ENCODE measurements at regions not wholly inside any gene's neighbourhood (a gene's known extent, or its start where the extent isn't known, plus 50 kb on each side); places are given as distances from the start of the nearest gene placed in this dataset.
A peak's percentile ranks its signal among the peaks of the same experiment; 100 is the strongest.

DNA sequence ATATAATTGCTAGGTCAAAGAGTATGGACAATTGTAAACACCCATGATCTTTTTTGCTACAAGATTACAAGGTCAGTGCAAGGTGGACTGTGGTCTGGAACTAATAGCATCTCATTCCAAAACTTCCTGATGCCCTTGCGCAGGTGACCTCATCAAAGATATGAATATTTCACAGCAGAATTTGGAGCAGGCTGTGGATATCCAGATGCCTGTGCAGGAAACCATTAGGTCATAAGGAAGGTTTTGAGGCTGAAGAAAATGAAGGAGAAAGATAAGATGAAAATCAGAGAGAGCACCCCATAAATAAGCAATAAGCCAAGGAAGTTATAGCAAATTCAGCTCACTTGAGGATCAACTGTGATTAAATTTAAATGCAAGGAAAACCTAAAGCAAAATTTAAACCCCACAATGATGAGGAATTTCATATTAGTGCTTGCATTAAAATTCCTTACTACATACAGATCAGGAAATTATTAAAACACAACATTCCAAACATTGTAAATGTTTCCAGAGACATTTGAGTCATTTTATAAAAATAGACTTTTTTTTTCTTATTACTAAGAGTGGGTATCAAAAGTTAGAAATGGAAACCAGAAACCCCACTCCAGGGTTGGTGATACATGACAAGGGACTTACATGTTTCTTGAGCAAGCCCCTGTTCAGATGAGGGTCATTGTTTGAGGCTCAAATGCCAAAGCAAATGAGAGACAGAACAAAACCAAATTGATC, 100.7 kb upstream of the FAM9C start:
- no peak for DNase-seq

DNA sequence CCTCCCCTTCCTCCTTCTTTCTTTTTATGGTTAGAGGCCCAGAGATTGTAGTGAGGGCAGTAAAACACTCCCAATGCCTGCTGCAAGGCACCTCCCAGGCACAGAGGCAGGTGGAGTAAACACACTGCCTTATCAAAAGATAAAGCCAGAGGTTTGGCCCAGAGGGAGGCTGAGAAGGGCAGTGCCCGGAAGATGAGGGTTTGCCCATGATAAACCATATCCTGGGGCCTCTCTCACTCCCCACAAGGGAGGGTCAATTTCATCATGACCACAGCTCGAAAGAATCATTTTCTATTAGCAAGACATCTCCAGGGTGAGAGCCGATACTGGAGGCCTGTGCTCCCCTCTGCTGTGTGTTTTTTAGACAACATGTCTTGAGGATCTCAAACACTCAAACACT, 98.5 kb upstream of the FAM9C start:
- DNase-seq, result no peak

DNA sequence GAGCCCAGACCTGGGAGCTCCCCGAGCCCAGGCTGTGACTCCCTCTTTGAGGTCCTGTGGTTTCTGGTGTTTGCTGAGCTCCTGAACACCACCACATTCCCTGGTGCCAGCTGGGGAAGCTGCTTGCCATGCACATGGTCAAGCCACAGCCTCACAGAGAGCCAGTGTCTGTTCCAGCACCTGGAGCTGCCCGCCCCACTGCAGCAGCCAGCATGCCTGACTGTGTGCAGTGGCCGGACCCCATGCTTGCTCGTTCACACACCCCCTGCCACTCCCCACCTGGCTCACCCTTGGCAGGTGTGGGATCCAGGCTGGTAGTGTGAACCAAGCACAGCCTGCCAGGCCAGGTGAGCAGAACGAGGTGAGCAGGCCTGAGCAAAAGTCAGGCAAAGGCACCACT, 95.6 kb upstream of the FAM9C start:
- no peak for DNase-seq

DNA sequence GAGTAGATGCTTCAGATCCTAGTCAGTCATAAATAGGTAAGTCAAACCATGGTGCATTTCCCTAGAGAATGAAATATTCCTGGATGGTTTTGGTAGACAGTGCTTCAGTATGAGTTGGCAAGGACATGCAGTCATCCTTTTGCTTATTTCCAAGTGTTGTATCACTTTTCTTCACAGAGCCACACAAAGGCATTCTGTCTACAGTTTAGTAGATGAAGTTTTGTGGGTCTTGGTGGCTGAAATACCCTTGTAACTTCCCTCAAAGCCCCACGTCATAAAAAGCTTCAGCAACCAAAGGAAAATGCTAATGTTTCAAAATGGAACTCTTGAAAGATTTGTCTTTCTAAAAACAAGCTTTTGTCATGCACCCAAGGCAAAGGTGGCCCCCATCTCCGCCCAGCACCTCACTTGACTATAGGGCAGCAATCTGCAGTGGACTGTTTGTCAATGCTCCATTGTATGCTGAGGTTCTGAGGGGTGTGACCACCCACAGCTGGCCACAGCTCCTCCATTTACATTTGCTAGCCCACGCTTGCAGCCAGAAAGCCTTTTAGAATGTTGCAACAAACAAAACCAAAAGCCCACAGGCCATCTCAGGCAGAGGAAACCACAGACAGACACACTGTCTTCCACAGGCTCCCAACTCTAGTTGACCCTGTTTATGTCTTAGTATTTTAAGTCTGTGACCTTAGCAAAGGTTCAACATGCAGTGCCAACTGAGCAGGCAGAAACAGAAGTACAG, 87.1 kb upstream of the FAM9C start:
- DNase-seq, result no peak

DNA sequence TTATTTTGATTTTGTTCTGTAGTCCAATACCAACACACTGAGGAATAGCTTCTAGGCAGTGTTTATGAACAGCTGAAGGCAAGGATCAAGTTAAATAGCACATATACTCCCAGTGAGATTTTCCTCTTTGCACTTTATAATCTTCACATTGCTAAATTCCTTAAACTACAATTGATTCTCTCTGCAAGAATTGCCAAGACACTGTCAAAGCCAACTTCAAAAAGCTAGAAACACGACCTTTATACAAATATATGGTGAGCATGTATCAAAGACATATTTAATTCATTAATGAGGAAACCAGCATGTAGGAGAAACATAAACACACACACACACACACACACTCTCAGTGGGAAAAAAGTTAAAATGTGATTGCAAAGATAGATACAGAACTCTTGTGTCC, 86.4 kb upstream of the FAM9C start:
- no peak for DNase-seq

DNA sequence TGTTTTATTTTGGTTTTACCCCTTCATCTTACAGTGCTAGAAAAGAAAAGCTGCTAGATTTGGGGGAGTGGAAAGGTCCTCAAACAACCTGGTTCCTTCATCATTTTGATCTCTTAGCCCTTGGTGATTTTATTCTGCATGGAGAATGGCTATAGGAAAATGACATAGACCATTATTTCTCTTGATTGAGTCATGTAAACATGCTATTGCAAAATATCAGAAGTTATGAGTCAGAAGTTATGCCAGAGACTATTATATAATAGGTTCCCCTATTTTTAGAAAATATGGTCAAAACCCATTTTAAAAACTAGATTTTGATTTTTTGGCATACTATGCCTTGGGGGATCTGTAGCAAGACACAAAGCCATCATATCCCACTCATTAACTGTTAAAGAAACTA, 83.7 kb upstream of the FAM9C start:
- no peak for DNase-seq

DNA sequence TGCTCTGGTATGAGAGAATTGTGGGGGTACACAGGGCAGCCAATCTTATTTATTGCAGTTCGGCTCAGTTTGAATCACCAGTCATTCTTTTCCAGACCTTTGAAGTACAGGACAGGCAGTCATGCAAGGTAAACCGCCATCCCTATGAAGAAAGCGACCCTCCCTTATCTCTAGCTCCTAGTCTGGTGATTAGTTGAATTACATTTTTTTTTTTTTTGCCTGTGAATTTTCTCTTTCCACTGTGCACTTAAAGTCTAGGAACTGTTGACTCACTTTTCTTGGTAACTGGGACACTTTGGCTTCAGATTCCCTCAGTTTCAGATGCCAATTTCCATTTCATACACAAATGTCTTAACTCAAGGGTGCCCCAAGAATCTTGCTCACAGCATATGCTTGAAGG, 82.4 kb upstream of the FAM9C start:
- no peak for DNase-seq

DNA sequence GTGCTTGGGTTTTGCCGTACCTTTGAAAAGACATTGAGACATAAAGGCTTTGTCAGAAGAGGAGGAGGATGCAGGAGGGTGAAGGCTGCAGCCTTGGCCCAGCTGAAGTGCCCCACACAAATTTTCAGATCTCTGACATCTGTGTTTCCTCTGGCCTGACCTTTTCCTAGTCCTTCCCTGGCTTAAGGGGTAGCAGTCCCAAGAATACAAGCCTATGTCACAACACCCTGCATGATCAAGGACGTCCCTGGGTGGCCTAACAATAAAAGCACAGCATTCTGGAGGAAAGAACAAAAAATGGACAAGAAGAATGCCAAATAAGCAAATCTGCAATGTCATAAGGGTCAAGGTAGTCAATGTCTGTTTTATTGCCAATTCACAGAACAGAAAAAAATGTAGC, 80.8 kb upstream of the FAM9C start:
- DNase-seq, result no peak

DNA sequence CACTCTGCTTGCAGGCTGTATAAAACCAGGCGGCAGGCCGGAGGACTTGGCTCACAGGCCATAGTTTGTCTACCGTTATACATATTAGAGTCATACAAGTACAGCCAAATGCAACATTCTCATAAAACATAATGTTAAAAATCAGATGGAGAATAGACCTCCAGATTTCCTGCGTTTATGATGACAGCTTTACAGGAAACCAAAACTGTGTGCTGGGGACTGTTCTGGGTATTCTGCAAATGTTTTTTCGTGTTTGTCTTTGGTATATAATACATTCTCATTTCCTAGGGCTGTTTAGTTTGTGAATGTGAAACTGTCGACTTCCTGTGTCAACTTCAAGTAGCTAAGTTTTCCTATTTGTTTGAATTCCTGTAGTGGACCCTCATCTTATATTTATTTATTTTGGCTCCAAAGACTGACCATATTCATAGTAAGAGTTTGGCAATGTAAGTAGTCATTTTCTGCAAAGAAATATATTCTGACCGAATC, 79.5 kb upstream of the FAM9C start:
- no peak for DNase-seq

DNA sequence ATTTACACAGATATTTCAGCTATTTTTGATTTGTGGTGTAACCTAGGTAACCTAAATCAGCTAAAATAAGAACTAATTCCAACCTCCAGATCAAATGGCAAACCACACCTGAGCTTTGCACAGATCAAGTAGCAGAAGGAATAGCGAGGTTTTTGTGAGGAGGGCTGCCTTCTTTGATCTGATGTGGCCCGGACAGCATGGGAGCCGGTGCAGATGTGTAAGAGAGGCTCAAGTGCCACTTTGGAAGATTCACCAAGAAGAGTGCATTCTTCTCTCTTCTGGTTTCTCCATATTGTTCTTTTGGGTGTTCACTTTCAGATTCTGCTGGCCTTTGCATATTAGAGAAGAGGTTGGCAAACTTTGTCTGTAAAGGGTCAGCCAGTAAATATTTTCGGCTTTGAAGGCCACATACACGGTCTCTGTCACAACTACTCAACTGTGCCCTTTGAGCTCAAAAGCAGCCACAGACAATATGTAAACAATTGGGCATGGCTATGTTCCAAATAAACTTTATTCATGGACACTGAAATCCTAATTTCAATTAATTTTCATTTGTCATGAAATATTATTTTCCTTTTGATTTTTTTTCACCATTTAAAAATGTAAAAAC, 78.9 kb upstream of the FAM9C start:
- DNase-seq, result no peak

DNA sequence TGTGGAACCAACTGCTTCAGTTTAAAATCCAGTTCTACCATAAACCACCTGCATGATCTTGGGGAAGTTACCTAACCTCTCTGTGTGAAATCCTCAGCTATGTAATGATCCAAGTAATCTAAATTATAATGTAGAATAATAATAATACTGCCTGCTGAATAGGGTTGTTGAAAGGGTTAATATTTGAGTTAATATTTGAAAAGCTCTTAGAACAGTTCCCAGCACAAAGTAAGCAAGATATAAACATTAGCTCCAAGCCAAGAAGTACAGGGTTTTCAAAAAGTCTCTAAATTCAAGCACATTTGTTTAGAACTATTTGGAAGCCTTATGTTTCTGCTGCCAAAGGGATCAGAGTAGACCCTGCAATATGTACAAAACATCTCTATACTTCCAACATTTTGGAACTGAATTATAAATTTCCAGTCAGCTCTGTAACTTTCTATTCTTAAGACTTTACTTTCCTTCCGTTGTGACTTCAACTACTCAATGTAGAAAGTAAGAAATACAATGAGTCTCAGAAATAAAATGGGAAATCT, 76.7 kb upstream of the FAM9C start:
- no peak for DNase-seq

DNA sequence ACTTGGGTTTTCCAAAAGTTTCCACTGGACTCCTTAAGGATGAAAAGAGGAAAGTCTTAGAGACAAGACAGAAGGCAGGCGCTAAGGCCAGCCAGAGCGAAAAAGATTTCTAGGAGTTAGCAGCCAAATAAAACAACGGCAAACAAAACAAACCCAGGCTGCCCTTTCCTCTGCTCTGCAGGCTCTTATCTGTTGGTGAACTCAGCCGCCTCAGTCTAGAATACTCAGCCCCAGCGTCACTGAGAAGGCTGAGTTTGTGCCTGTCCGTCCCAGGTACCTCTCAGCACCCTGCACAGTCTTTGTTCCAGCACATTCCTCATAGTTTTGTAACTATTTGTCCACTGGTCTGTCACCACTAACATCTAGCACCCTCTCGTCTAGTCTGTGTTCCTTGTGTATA, 75.6 kb upstream of the FAM9C start:
- no peak for DNase-seq

DNA sequence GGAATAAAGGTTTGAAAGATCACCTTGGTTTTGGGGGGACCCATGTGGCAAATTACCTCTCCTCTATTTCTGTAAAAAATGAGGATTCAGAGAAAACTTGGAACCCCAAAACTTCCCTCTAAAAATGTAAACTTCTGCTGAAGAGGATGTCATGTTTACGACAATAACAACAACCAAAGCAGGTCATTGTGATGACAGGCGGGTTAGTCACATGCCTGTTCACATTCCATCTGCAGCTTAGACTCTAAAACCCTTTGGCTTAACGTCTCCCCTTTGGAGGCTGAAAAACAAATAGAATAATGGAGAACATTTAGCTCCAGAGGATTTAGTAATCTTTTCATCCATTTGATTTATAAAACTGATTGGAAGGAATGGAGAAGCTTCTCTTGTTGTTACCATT, 75.0 kb upstream of the FAM9C start:
- peak; percentile 41 for DNase-seq

DNA sequence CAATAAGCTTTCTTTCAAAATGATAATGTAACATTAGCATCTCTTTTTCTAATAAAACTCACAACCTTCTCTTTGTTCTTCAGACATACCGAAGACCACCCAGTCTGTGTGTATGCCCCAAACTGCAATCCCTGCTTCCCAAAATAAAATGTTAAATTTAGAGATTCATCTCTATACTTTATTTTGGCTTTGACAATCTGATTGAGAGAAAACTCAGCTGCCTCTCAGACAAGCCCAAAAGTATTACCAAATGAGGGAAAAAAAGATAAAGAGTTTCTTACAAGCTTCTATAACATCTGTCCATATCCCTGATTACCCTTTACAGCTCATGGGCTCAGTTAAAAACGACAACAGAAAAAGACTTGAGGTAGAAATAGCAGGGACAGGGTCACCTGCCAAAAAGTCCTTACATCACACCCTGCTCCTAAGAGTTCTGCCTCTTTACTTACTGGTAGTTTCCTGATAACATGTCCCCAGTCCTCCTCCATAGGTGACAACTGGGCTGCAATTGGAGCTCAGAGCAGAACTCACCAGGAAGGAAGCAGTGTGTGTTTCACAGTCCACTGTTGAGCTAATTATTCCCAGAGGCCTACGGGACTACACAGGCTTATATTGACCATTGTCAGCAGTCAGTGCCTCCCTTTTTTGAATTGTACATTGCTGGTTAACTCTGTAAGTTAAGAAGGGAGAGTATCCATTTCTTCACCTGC, 70.9 kb upstream of the FAM9C start:
- DNase-seq, result no peak

DNA sequence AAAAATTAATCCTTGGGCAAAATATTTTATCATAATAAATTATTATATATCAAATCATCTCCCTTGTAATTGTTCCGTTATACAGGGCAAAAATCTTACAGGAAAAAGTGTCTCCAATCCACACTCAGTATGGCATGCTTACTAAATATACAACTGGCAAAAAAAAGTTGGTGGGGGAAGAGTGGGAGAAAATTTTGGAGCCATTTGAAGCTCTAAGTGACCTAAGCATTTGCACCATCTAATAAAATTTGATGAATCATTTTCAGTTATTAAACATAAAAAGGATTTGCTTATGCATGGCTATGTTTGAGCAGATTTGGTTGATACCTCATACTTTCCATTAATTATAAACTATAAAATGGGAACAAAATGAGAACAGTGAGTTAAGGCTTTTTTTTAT, 68.1 kb upstream of the FAM9C start:
- DNase-seq, result no peak

DNA sequence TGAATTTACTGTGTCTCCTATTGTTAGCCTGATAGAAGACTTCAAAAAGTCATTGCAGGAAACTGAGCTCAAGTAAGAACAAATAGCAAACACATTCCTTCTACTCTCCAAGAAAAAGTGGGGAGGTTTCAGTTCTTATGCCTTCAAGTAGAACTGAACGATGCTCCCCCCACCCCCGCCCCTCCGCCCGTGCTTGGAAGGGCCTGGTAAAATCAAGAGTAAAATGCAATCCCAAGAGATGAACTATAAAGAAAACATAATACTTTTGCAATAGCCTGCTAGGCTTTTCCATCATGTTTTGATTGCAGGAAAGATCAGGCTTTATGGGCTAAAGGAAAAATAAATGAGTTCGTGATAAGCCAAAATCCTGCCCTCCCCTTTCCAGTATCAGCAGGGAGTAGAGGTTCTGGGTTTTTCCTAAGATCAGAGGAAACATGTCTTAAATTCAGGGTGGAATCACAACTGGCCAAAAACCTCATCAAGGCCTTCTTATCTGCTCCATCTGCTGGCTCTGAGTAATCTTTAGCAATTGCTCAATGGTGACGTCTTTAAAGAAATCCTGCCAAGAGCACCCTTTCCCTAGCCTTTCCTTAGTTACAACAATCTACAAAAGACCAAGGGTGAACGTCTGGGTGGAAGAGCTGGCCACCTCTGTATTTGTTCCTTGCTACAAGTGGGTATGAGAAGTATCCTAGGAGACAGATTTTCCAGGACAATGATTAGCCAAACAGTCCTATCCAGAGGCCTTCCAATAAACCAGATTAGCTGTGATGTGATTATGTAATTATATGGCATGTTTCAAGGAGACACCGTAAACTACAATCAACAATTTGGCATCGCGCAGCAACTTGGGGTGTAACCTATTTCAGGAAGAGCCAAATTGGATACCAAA, 66.3 kb upstream of the FAM9C start:
- DNase-seq, result peak; percentile 89

DNA sequence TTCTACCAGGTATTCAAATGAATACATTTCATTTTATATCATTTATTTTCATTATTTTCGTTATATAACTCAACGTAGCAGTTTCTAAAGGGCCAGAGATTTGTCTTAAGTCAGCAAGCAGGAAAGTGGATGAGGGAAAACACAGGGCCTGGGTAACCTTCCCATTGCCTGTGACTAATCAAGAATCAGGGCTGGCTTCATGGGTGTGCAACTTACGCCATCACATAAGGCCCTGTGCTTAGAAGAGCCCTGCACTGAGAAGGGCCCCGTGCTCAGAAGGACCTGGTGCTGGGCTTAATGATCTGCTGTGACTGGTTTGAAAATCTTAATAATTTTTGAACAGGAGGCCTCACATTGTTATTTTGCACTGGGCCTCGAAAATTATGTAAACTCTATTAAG, 65.4 kb upstream of the FAM9C start:
- no peak for DNase-seq

DNA sequence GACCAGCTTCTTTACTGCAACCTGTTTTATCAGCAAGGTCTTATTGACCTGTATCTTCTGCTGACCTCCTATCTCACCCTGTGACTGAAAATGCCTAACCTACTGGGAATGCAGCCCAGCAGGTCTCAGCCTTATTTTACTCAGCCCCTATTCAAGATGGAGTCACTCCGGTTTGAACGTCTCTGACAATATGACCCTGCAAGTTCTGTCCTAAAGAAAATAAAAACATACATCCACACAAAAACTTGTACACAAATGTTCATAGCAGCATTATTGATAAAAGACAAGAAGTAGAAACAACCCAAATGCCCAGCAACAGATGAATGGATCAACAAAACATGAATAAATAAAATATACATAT, 59.5 kb upstream of the FAM9C start:
- no peak for DNase-seq

DNA sequence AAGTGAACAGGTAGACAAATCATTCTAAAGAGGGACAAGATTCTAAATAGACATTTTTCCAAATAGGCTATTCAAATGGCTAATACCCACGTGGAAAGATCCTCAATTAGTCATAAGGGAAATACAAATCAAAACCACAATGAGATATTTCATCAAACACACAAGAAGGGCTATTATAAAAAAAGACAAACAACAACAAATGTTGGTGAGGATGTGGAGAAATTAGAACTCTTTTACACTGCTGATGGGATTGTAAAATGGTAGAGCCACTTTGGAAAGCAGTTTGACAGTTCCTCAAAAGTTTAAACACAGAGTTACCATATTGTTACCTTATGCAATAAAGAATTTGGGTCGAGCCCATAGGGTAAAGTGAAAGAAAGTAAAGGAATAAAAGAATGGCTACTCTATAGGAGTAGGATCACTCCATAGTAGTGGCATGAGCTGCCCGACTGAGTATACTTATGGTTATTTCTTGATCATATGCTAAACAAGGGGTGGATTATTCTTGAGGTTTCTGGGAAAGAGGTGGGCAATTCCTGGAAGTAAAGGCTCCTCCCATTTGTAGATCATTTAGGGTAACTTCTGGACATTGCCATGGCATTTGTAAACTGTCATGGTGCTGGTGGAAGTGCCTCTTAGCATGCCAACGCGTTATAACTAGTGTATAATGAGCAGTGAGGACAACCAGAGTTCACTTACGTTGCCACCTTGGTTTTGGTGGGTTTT, 58.9 kb upstream of the FAM9C start:
- DNase-seq, result no peak

DNA sequence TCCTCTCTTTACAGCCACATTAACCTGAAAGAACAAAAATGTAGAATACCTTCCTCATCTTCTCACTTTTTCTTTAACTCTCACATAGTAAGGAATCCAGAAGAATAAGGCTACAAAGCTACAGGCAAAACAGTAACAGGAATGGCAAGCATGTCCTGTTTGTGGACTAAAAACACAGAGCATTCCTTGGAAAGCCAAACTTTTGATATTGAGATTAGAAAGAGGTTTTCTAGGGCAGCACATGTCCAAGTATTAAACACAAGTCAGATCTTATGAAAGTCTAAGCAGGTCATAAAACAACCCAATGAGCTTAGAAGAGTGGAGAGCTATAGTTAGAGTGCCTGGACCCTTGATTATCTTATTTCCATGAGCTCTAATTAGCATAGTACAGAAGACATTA, 58.2 kb upstream of the FAM9C start:
- DNase-seq, result no peak

DNA sequence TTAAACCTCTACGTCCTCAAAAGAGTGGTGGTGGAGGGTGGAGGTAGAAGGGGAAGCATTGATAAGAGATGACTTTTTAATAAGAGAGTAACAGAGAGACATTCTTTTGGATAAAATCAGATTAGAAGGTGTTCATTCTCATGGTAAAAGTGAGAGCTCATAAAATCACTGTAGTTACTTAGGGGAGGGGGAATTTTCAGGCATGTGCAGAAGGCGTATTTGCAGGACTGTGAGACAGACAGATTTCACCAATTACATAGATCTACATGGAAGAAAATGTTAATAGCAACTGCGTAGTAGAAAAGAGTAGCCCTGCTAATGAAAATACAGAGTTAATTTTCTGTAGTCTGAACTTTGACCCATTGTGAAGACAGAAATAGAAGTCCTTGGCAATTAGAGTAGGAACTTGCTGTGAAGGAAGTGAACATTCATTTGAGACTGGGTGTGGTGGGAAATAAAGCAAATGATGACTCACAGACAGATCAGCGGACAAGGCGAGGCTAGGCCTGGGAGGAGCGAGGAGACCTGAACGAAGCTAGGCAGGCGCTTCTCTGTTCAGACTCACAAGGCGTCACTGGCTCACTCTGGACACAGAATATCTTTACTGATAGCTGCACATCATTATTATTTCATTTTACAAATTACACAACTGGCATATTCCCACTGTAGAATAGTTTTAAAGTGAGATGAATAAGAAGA, 57.2 kb upstream of the FAM9C start:
- no peak for DNase-seq
